OCI-LY3 (cell line): ENCODE measurements at regions not wholly inside any gene's neighbourhood (a gene's known extent, or its start where the extent isn't known, plus 50 kb on each side); places are given as distances from the start of the nearest gene placed in this dataset.
A peak's percentile ranks its signal among the peaks of the same experiment; 100 is the strongest.
"Not testable (repeated sequence)": the region's sequence is repeated elsewhere in the genome, so short reads cannot be mapped to it uniquely, and the experiment has no call there.

Experiments
- H2AFZ ChIP-seq: fragments of 200-600, 300-600 bp; shearing (Covaris generic); 2 replicates; pipeline ENCODE4 v1.6.0; 2014; ENCODE audit warnings: antibody characterized with exemption, low read depth, low read length
- H3K27ac ChIP-seq: fragments of 200-600, 300-600 bp; sonication (generic); 2 replicates; pipeline ENCODE4 v1.5.1; 2014; ENCODE audit warnings: mild to moderate bottlenecking, low read length, moderate library complexity, mixed read lengths
- H3K27me3 ChIP-seq: fragments of 200-600, 300-600 bp; sonication (generic); 2 replicates; pipeline ENCODE4 v1.6.1; 2014; ENCODE audit warnings: low read depth, low read length, mixed read lengths
- H3K36me3 ChIP-seq: fragments of 200-600, 300-600 bp; sonication (generic); replicated peaks from 2 replicates; pipeline ENCODE3; 2014; ENCODE audit warnings: low read depth, low read length, mixed read lengths
- H3K4me1 ChIP-seq: fragments of 300-600, 200-600 bp; sonication (generic); 2 replicates; pipeline ENCODE4 v1.6.1; 2014; ENCODE audit warnings: low read length, mixed read lengths
- H3K4me2 ChIP-seq: fragments of 200-600, 300-600 bp; sonication (generic); 2 replicates; pipeline ENCODE4 v1.6.1; 2014; ENCODE audit warnings: low read length, mixed read lengths
- H3K4me3 ChIP-seq: fragments of 300-600, 200-600 bp; sonication (generic); 2 replicates; pipeline ENCODE4 v1.5.1; 2014; ENCODE audit warnings: antibody characterized with exemption, mild to moderate bottlenecking, low read length, moderate library complexity
- H3K79me2 ChIP-seq: fragments of 300-600, 200-600 bp; shearing (Covaris generic); 2 replicates; pipeline ENCODE4 v1.6.1; 2014; ENCODE audit warnings: mild to moderate bottlenecking, low read length, mixed read lengths
- H3K9ac ChIP-seq: fragments of 300-600, 200-600 bp; shearing (Covaris generic); 2 replicates; pipeline ENCODE4 v1.6.0; 2014; ENCODE audit warnings: mild to moderate bottlenecking, low read length, moderate library complexity
- H3K9me3 ChIP-seq: fragments of 200-600, 300-600 bp; shearing (Covaris generic); 2 replicates; pipeline ENCODE4 v1.6.1; 2014; ENCODE audit warnings: low read length, mixed read lengths; ENCODE audit not compliant: insufficient read depth
- H4K20me1 ChIP-seq: fragments of 200-600, 300-600 bp; sonication (generic); 2 replicates; pipeline ENCODE4 v1.6.1; 2016; ENCODE audit warnings: low read length, mixed read lengths; ENCODE audit not compliant: insufficient read depth
- CTCF ChIP-seq: fragments of 200-600, 300-600 bp; sonication (generic); IDR thresholded peaks from 2 replicates; pipeline ENCODE4 v1.5.1; 2014; ENCODE audit warnings: antibody characterized with exemption, low read length, low read depth
- EZH2phosphoT487 ChIP-seq: fragments of 200-600 bp; shearing (Covaris generic); IDR thresholded peaks from 2 replicates; pipeline ENCODE4 v1.6.1; 2018; ENCODE audit warnings: antibody characterized with exemption, mixed run types, low read depth

- H3K27me3 ChIP-seq: no peaks in the 10 kb centered on the region
- no peak overlapping the region for H2AFZ ChIP-seq
- H3K27ac ChIP-seq: no peak overlapping the region
- H3K4me3 ChIP-seq: no peak overlapping the region
- H4K20me1 ChIP-seq: no peaks in the 10 kb centered on the region
- H3K79me2 ChIP-seq: no peaks in the 10 kb centered on the region
- TF ChIP-seq EZH2phosphoT487 (no peak), CTCF (no peak)
- H3K36me3 ChIP-seq: no peaks in the 10 kb centered on the region
- no peak overlapping the region for H3K9ac ChIP-seq
- H3K4me2 ChIP-seq: no peak overlapping the region
- H3K4me1 ChIP-seq: no peaks in the 10 kb centered on the region
- no peaks in the 10 kb centered on the region for H3K9me3 ChIP-seq
Observed at GRCh38 chr10:62934258-62934657, 118.1 kb upstream of the EGR2 start.

GRCh38 chr10:62928763-62929162 is 112.6 kb upstream of the EGR2 start:
- not testable (repeated sequence) for H3K9ac ChIP-seq, H3K4me3 ChIP-seq, H3K9me3 ChIP-seq, H3K4me1 ChIP-seq, H2AFZ ChIP-seq, H3K4me2 ChIP-seq, H3K79me2 ChIP-seq, H3K36me3 ChIP-seq, H3K27me3 ChIP-seq, H3K27ac ChIP-seq, H4K20me1 ChIP-seq

GRCh38 chr10:62926407-62926806 is 110.2 kb upstream of the EGR2 start:
- no peaks in the 10 kb centered on the region for H3K4me1 ChIP-seq
- H3K4me3 ChIP-seq: no peak overlapping the region
- no peak for TF ChIP-seq EZH2phosphoT487
- no peaks in the 10 kb centered on the region for H3K27me3 ChIP-seq
- H4K20me1 ChIP-seq: no peaks in the 10 kb centered on the region
- H3K79me2 ChIP-seq: no peaks in the 10 kb centered on the region
- H3K27ac ChIP-seq: no peak overlapping the region
- no peak overlapping the region for H2AFZ ChIP-seq
- H3K9me3 ChIP-seq: no peaks in the 10 kb centered on the region
- H3K36me3 ChIP-seq: no peaks in the 10 kb centered on the region
- H3K4me2 ChIP-seq: no peak overlapping the region
- no peak overlapping the region for H3K9ac ChIP-seq

- Histone ChIP-seq H3K4me3 (peak overlapping the region; percentile 77), H3K4me2 (peak overlapping the region; percentile 61), H2AFZ (peak overlapping the region; percentile 39; the same call in 1 of the 2 replicates), H3K9ac (no peak overlapping the region), H3K4me1 (no peaks in the 10 kb centered on the region), H3K36me3 (no peaks in the 10 kb centered on the region), H4K20me1 (no peaks in the 10 kb centered on the region), H3K27me3 (no peaks in the 10 kb centered on the region), H3K9me3 (no peaks in the 10 kb centered on the region), H3K27ac (no peak overlapping the region), H3K79me2 (no peaks in the 10 kb centered on the region)
- TF ChIP-seq CTCF (no peak), EZH2phosphoT487 (no peak)
Observed at GRCh38 chr10:62924344-62924748, 108.2 kb upstream of the EGR2 start.

GRCh38 chr10:62919776-62920175 is 103.6 kb upstream of the EGR2 start:
- H2AFZ ChIP-seq: no peak overlapping the region
- no peaks in the 10 kb centered on the region for H3K36me3 ChIP-seq
- no peak overlapping the region for H3K27ac ChIP-seq
- no peaks in the 10 kb centered on the region for H3K9me3 ChIP-seq
- H3K4me3 ChIP-seq: no peak overlapping the region
- no peak overlapping the region for H3K9ac ChIP-seq
- no peak overlapping the region for H3K4me2 ChIP-seq
- no peaks in the 10 kb centered on the region for H4K20me1 ChIP-seq
- H3K27me3 ChIP-seq: no peaks in the 10 kb centered on the region
- H3K79me2 ChIP-seq: no peaks in the 10 kb centered on the region
- TF ChIP-seq CTCF: no peak
- H3K4me1 ChIP-seq: peaks cover 20% of the 10 kb centered on the region
